BLaER1 treated with 17β-estradiol and CSF1 and Interleukin-3, amounts not matched to agents 10 nM and 100 nM (cell line): ENCODE measurements at regions not wholly inside any gene's neighbourhood (a gene's known extent, or its start where the extent isn't known, plus 50 kb on each side); places are given as distances from the start of the nearest gene placed in this dataset.

Experiments used
- H3K27ac ChIP-seq, 11 experiments: shearing (Covaris generic); formaldehyde crosslinking; 2 replicates each; pipeline ENCODE4 v1.8.1; 2022
- H3K27me3 ChIP-seq, 11 experiments: shearing (Covaris generic); formaldehyde crosslinking; 2 replicates each; pipeline ENCODE4 v1.8.1; 2022
- H3K36me3 ChIP-seq, 11 experiments: shearing (Covaris generic); formaldehyde crosslinking; 2 replicates each; pipeline ENCODE4 v1.8.1; 2022
- H3K4me1 ChIP-seq, 10 experiments: shearing (Covaris generic); formaldehyde crosslinking; 2 replicates each; pipeline ENCODE4 v1.8.1; 2022
- H3K4me2 ChIP-seq, 11 experiments: shearing (Covaris generic); formaldehyde crosslinking; 2 replicates each; pipeline ENCODE4 v1.8.1; 2022
- H3K4me3 ChIP-seq, 10 experiments: shearing (Covaris generic); formaldehyde crosslinking; 2 replicates each; pipeline ENCODE4 v1.8.1; 2022
- H3K9ac ChIP-seq, 11 experiments: shearing (Covaris generic); formaldehyde crosslinking; 2 replicates each; pipeline ENCODE4 v1.8.1; 2022
- H3K9me3 ChIP-seq, 11 experiments: shearing (Covaris generic); formaldehyde crosslinking; replicated peaks in 1 of 11; 2 replicates each; pipeline ENCODE4 v1.8.1; 2022
- H4K20me1 ChIP-seq, 11 experiments: shearing (Covaris generic); formaldehyde crosslinking; 2 replicates each; pipeline ENCODE4 v1.8.1; 2022
- Cebpa-rat ChIP-seq, 11 experiments: shearing (Covaris generic); IDR thresholded peaks; 2 replicates each; pipeline ENCODE4 v1.8.1; 2022

- no peak overlapping the region for H3K4me2 ChIP-seq
- no peaks in the 10 kb centered on the region for H3K27me3 ChIP-seq
- H3K36me3 ChIP-seq: no peaks in the 10 kb centered on the region
- H3K4me3 ChIP-seq: no peak overlapping the region
- no peaks in the 10 kb centered on the region; a peak in 1 of 22 replicates for H4K20me1 ChIP-seq
- no peak overlapping the region for H3K9ac ChIP-seq
- no peak for TF ChIP-seq Cebpa-rat (IDR thresholded peaks at IDR 0.05)
- peaks cover 0 to 7% (median 0%) of the 10 kb centered on the region in 11 experiments; a peak in 4 of 22 replicates for H3K9me3 ChIP-seq
- no peak overlapping the region for H3K27ac ChIP-seq
- peaks cover 0 to 6% (median 0%) of the 10 kb centered on the region in 10 experiments; a peak in 3 of 20 replicates for H3K4me1 ChIP-seq
These were observed 365.3 kb downstream of the CTTN start for GRCh38 chr11:70763606-70764005.

- no peak for TF ChIP-seq Cebpa-rat (IDR thresholded peaks at IDR 0.05)
- Histone ChIP-seq H3K36me3 (no peaks in the 10 kb centered on the region), H3K9me3 (peaks cover 0 to 7% (median 0%) of the 10 kb centered on the region in 11 experiments; a peak in 4 of 22 replicates), H3K27me3 (no peaks in the 10 kb centered on the region), H3K27ac (no peak overlapping the region), H3K9ac (no peak overlapping the region), H3K4me2 (peak overlapping the region in 3 of 11 experiments; percentile 10 to 40 (median 11); a peak in 2 of 22 replicates), H3K4me3 (no peak overlapping the region), H3K4me1 (peaks cover 0 to 6% (median 0%) of the 10 kb centered on the region in 10 experiments; a peak in 3 of 20 replicates), H4K20me1 (no peaks in the 10 kb centered on the region; a peak in 1 of 22 replicates)
These were observed 366.1 kb downstream of the CTTN start for GRCh38 chr11:70764356-70764905.

GRCh38 chr11:70766901-70767300 is 368.6 kb downstream of the CTTN start:
- Histone ChIP-seq H3K36me3 (no peaks in the 10 kb centered on the region), H3K4me1 (peaks cover 0 to 6% (median 0%) of the 10 kb centered on the region in 10 experiments; a peak in 3 of 20 replicates), H3K4me2 (no peak overlapping the region), H4K20me1 (no peaks in the 10 kb centered on the region; a peak in 1 of 22 replicates), H3K27ac (no peak overlapping the region), H3K9me3 (no peaks in the 10 kb centered on the region), H3K9ac (no peak overlapping the region), H3K4me3 (no peak overlapping the region), H3K27me3 (no peaks in the 10 kb centered on the region)
- no peak for TF ChIP-seq Cebpa-rat (IDR thresholded peaks at IDR 0.05)

DNA sequence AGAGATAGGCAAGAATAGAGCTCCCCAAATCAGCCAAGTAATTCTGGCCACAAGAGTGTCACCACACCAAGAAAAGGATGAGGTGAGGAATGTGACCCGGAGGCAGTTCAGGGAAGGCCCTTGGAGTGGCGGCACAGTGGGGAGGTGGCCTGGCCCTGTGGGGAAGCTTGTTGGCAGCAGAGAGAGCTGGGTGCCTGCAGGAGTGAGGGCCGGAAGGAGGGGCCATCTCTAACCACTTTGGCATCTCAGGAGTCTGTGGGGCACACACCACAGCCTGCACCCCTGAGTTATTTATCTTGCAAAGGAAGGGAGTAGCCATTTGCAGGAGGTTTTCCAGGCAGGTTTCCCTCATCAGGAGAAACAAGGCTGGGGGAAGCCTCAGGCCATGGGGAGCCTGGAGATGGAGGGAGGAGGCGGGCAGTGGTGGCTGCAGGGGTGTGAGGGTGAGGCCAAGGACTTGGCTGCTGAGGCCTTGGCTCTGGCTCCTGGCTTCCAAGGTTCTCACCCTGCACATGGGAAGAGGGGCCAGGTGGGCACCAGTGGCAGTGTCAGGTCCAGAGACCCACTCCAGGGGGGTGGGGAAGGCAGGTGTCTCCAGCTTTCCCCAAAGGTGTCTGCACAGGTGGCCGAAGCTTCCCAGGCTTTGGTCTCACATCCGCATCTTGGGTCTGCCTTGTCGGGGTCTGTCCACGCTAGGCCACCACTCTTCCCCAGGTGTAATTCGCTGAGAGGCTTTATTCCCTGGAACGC is 370.2 kb downstream of the CTTN start:
- Histone ChIP-seq H3K9ac (no peak overlapping the region), H3K27ac (no peak overlapping the region), H3K27me3 (no peaks in the 10 kb centered on the region), H3K9me3 (peaks cover 0 to 3% (median 0%) of the 10 kb centered on the region in 11 experiments; a peak in 1 of 22 replicates), H3K4me1 (peaks cover 0 to 6% (median 0%) of the 10 kb centered on the region in 10 experiments; a peak in 3 of 20 replicates), H3K4me2 (no peak overlapping the region), H4K20me1 (no peaks in the 10 kb centered on the region; a peak in 1 of 22 replicates), H3K36me3 (no peaks in the 10 kb centered on the region), H3K4me3 (no peak overlapping the region)
- TF ChIP-seq Cebpa-rat (IDR thresholded peaks at IDR 0.05): no peak

GRCh38 chr11:70769106-70769505 is 370.8 kb downstream of the CTTN start:
- no peak overlapping the region for H3K27ac ChIP-seq
- H3K9ac ChIP-seq: no peak overlapping the region
- no peak overlapping the region for H3K4me2 ChIP-seq
- no peaks in the 10 kb centered on the region for H3K36me3 ChIP-seq
- no peak for TF ChIP-seq Cebpa-rat (IDR thresholded peaks at IDR 0.05)
- peaks cover 0 to 6% (median 0%) of the 10 kb centered on the region in 10 experiments; a peak in 3 of 20 replicates for H3K4me1 ChIP-seq
- H3K4me3 ChIP-seq: no peak overlapping the region
- H4K20me1 ChIP-seq: no peaks in the 10 kb centered on the region; a peak in 1 of 22 replicates
- H3K9me3 ChIP-seq: peaks cover 0 to 8% (median 0%) of the 10 kb centered on the region in 11 experiments; a peak in 3 of 22 replicates
- no peaks in the 10 kb centered on the region for H3K27me3 ChIP-seq

- no peak for TF ChIP-seq Cebpa-rat (IDR thresholded peaks at IDR 0.05)
- Histone ChIP-seq H3K4me1 (peaks cover 0 to 6% (median 0%) of the 10 kb centered on the region in 10 experiments; a peak in 3 of 20 replicates), H3K36me3 (no peaks in the 10 kb centered on the region), H3K4me3 (no peak overlapping the region), H3K4me2 (no peak overlapping the region), H3K27ac (no peak overlapping the region), H3K9me3 (peaks cover 0 to 12% (median 0%) of the 10 kb centered on the region in 11 experiments; a peak in 3 of 22 replicates), H3K27me3 (no peaks in the 10 kb centered on the region), H3K9ac (no peak overlapping the region), H4K20me1 (no peaks in the 10 kb centered on the region; a peak in 1 of 22 replicates)
These were observed 371.2 kb downstream of the CTTN start for GRCh38 chr11:70769521-70769920.

- H4K20me1 ChIP-seq: no peaks in the 10 kb centered on the region; a peak in 1 of 22 replicates
- no peak overlapping the region for H3K4me3 ChIP-seq
- no peak overlapping the region for H3K4me2 ChIP-seq
- H3K27me3 ChIP-seq: no peaks in the 10 kb centered on the region
- H3K4me1 ChIP-seq: no peaks in the 10 kb centered on the region
- no peaks in the 10 kb centered on the region for H3K36me3 ChIP-seq
- no peak overlapping the region for H3K27ac ChIP-seq
- TF ChIP-seq Cebpa-rat (IDR thresholded peaks at IDR 0.05): no peak
- no peak overlapping the region for H3K9ac ChIP-seq
- H3K9me3 ChIP-seq: peaks cover 0 to 12% (median 0%) of the 10 kb centered on the region in 11 experiments; a peak in 3 of 22 replicates
These were observed 373.0 kb downstream of the CTTN start for GRCh38 chr11:70771099-70771885.

GRCh38 chr11:70772950-70773349 is 374.6 kb downstream of the CTTN start:
- TF ChIP-seq Cebpa-rat (IDR thresholded peaks at IDR 0.05): no peak
- Histone ChIP-seq H3K27ac (no peak overlapping the region), H3K4me2 (no peak overlapping the region)

More at GRCh38 chr11:70772950-70773349, 374.6 kb downstream of the CTTN start:
- Histone ChIP-seq H3K4me3 (no peak overlapping the region), H4K20me1 (no peaks in the 10 kb centered on the region; a peak in 1 of 22 replicates), H3K9ac (no peak overlapping the region), H3K27me3 (no peaks in the 10 kb centered on the region), H3K9me3 (peaks cover 0 to 12% (median 0%) of the 10 kb centered on the region in 11 experiments; a peak in 3 of 22 replicates), H3K36me3 (no peaks in the 10 kb centered on the region), H3K4me1 (no peaks in the 10 kb centered on the region)
